ENCODE measurements at regions not wholly inside any gene's neighbourhood (a gene's known extent, or its start where the extent isn't known, plus 50 kb on each side); places are given as distances from the start of the nearest gene placed in this dataset.

GRCh38 chr9:78613006-78613405, 316.1 kb downstream of the PSAT1 start:
- TF ChIP-seq CTCF (conservative IDR thresholded peaks at IDR 0.05): no peak

GRCh38 chr9:78614892-78615291, 318.0 kb downstream of the PSAT1 start:
- no peak for TF ChIP-seq CTCF (conservative IDR thresholded peaks at IDR 0.05)
- Mint-ChIP-seq H3K9me3 (no peaks in the 10 kb centered on the region), H3K4me1 (peaks cover 1% of the 10 kb centered on the region), H3K27me3 (ENCODE audit: low read depth) (no peaks in the 10 kb centered on the region), H3K36me3 (ENCODE audit: low read depth) (no peaks in the 10 kb centered on the region), H3K27ac (ENCODE audit: unreplicated experiment) (no peak overlapping the region), H3K4me3 (no peak overlapping the region)
- DNase-seq (ENCODE audit: low read depth, low spot score): no peak

More at GRCh38 chr9:78613006-78613405, 316.1 kb downstream of the PSAT1 start:
- H3K4me3 Mint-ChIP-seq: no peak overlapping the region
- no peak overlapping the region for H3K27ac Mint-ChIP-seq (ENCODE audit: unreplicated experiment)
- H3K36me3 Mint-ChIP-seq (ENCODE audit: low read depth): no peaks in the 10 kb centered on the region
- DNase-seq (ENCODE audit: low read depth, low spot score): no peak
- H3K4me1 Mint-ChIP-seq: peaks cover 8% of the 10 kb centered on the region
- no peaks in the 10 kb centered on the region for H3K27me3 Mint-ChIP-seq (ENCODE audit: low read depth)
- no peaks in the 10 kb centered on the region for H3K9me3 Mint-ChIP-seq

DNA sequence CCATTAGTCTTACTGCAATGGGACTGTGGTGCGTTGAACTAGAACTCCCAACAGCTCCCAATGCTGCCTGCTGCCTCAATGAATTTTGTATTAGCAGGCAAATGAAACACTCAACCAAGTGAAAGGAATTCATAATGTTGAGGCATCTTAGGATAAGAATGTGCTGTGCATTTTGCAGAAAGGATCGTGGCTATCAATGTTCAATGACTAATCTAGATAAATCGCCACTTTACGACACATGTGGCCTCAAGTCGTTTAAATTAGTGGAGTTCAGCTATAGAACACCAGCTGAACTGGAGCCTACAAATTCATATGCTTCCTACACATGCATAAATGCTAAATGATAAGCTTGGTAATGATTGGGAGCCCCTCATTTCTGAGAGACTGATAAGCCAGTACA, 318.4 kb downstream of the PSAT1 start:
- no peaks in the 10 kb centered on the region for H3K9me3 Mint-ChIP-seq
- TF ChIP-seq CTCF (conservative IDR thresholded peaks at IDR 0.05): no peak
- H3K36me3 Mint-ChIP-seq (ENCODE audit: low read depth): no peaks in the 10 kb centered on the region
- DNase-seq (ENCODE audit: low read depth, low spot score): no peak
- no peaks in the 10 kb centered on the region for H3K4me1 Mint-ChIP-seq
- no peak overlapping the region for H3K4me3 Mint-ChIP-seq
- no peak overlapping the region for H3K27ac Mint-ChIP-seq (ENCODE audit: unreplicated experiment)
- no peaks in the 10 kb centered on the region for H3K27me3 Mint-ChIP-seq (ENCODE audit: low read depth)

DNA sequence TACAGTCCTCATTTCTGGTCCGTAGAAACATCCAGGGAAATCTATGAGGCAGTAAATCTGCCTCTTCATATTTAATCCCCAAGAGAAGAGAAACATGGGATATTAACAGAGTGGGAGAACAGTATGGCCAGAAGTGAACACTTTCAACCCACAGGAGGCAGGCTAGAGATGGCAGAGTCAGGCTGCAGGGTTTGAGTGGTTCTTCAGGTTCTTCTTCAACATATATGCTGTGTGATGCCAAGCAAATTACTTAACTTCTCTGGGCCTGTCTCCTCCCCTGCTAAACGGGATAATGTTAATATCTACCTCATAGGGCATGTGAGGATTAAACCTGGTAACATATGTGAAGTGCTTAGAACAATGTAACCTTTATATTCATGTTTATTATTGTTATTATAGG, 321.8 kb downstream of the PSAT1 start:
- no peak overlapping the region for H3K4me3 Mint-ChIP-seq
- H3K27me3 Mint-ChIP-seq (ENCODE audit: low read depth): no peaks in the 10 kb centered on the region
- DNase-seq (ENCODE audit: low read depth, low spot score): no peak
- no peak for TF ChIP-seq CTCF (conservative IDR thresholded peaks at IDR 0.05)
- H3K9me3 Mint-ChIP-seq: peaks cover 4% of the 10 kb centered on the region
- no peaks in the 10 kb centered on the region for H3K36me3 Mint-ChIP-seq (ENCODE audit: low read depth)
- H3K4me1 Mint-ChIP-seq: no peaks in the 10 kb centered on the region
- H3K27ac Mint-ChIP-seq (ENCODE audit: unreplicated experiment): no peak overlapping the region

GRCh38 chr9:78620303-78620702, 323.4 kb downstream of the PSAT1 start:
- DNase-seq (ENCODE audit: low read depth, low spot score): no peak
- Mint-ChIP-seq H3K36me3 (ENCODE audit: low read depth) (no peaks in the 10 kb centered on the region), H3K27me3 (ENCODE audit: low read depth) (no peaks in the 10 kb centered on the region), H3K4me3 (no peak overlapping the region), H3K9me3 (peaks cover 4% of the 10 kb centered on the region), H3K27ac (ENCODE audit: unreplicated experiment) (no peak overlapping the region), H3K4me1 (no peaks in the 10 kb centered on the region)
- TF ChIP-seq CTCF (conservative IDR thresholded peaks at IDR 0.05): no peak

DNA sequence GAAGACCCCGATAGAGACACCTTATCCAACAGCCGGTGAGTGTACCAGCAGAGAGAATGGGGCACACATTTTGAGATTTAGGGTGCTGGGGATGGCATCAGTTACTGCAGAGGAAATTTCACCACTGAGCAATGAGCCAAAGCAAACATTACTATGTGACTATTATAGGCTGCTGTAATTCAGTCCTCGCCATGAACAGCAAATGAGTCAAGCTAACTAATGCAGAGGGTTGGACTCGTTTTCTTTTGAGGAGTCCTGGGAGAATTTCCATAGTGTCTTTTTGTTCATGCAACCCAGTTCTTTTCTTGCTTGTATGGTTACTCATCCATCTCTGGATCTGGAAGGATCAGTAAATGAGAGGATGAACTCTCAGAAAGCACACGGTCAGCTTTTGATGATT, 323.8 kb downstream of the PSAT1 start:
- Mint-ChIP-seq H3K27ac (ENCODE audit: unreplicated experiment) (no peak overlapping the region), H3K36me3 (ENCODE audit: low read depth) (no peaks in the 10 kb centered on the region), H3K27me3 (ENCODE audit: low read depth) (no peaks in the 10 kb centered on the region), H3K4me1 (no peaks in the 10 kb centered on the region), H3K9me3 (peaks cover 4% of the 10 kb centered on the region), H3K4me3 (no peak overlapping the region)
- DNase-seq (ENCODE audit: low read depth, low spot score): no peak
- TF ChIP-seq CTCF (conservative IDR thresholded peaks at IDR 0.05): no peak

All from neural crest cell (in vitro differentiated cells).